ENCODE measurements at regions not wholly inside any gene's neighbourhood (a gene's known extent, or its start where the extent isn't known, plus 50 kb on each side); places are given as distances from the start of the nearest gene placed in this dataset.

- DNase-seq = peak in 1 of 2 donors; percentile 20
Observed at GRCh38 chr16:72400257-72401083, 228.5 kb upstream of the PMFBP1 start.

- no peak for DNase-seq
Observed at GRCh38 chr16:72399811-72400210, 227.9 kb upstream of the PMFBP1 start.

- no peak for DNase-seq
Observed at GRCh38 chr16:72397876-72398275, 225.9 kb upstream of the PMFBP1 start.

GRCh38 chr16:72394526-72394925 is 222.6 kb upstream of the PMFBP1 start:
- no peak for DNase-seq

GRCh38 chr16:72389791-72390190 is 217.8 kb upstream of the PMFBP1 start:
- no peak for DNase-seq

GRCh38 chr16:72388007-72388406 is 216.1 kb upstream of the PMFBP1 start:
- DNase-seq = no peak

- no peak for DNase-seq
Observed at GRCh38 chr16:72384651-72385050, 212.7 kb upstream of the PMFBP1 start.

- no peak for DNase-seq
Observed at GRCh38 chr16:72380283-72380682, 208.3 kb upstream of the PMFBP1 start.

GRCh38 chr16:72373201-72373600 is 201.2 kb upstream of the PMFBP1 start:
- DNase-seq = no peak

GRCh38 chr16:72372087-72373045 is 200.4 kb upstream of the PMFBP1 start:
- no peak for DNase-seq

GRCh38 chr16:72371307-72372086 is 199.5 kb upstream of the PMFBP1 start:
- no peak for DNase-seq

GRCh38 chr16:72369274-72369673 is 197.3 kb upstream of the PMFBP1 start:
- DNase-seq = no peak

- no peak for DNase-seq
Observed at GRCh38 chr16:72367851-72368250, 195.9 kb upstream of the PMFBP1 start.

GRCh38 chr16:72362973-72363372 is 191.0 kb upstream of the PMFBP1 start:
- DNase-seq = no peak

GRCh38 chr16:72362476-72362875 is 190.5 kb upstream of the PMFBP1 start:
- DNase-seq = no peak

- no peak for DNase-seq
Observed at GRCh38 chr16:72357910-72358309, 186.0 kb upstream of the PMFBP1 start.

- no peak for DNase-seq
Observed at GRCh38 chr16:72355561-72355960, 183.6 kb upstream of the PMFBP1 start.

GRCh38 chr16:72349719-72350118 is 177.8 kb upstream of the PMFBP1 start:
- DNase-seq = no peak

- DNase-seq = no peak
Observed at GRCh38 chr16:72332926-72333325, 161.0 kb upstream of the PMFBP1 start.

- DNase-seq = no peak
Observed at GRCh38 chr16:72324578-72324977, 152.6 kb upstream of the PMFBP1 start.

GRCh38 chr16:72317446-72317845 is 145.5 kb upstream of the PMFBP1 start:
- no peak for DNase-seq

- DNase-seq = no peak
Observed at GRCh38 chr16:72313903-72314302, 141.9 kb upstream of the PMFBP1 start.

- no peak for DNase-seq
Observed at GRCh38 chr16:72312828-72313227, 140.9 kb upstream of the PMFBP1 start.

All from activated CD4-positive, alpha-beta T cell treated with anti-CD3 and anti-CD28 coated beads for 4 hours (primary cell).